GM18870 (cell line): ENCODE measurements at regions not wholly inside any gene's neighbourhood (a gene's known extent, or its start where the extent isn't known, plus 50 kb on each side); places are given as distances from the start of the nearest gene placed in this dataset.
"Not testable (repeated sequence)": the region's sequence is repeated elsewhere in the genome, so short reads cannot be mapped to it uniquely, and the experiment has no call there.

Source experiments
- ATAC-seq: cut with Tn5 transposase; IDR thresholded peaks from one replicate; pipeline ENCODE4 v1.9.1; 2021; ENCODE audit warnings: moderate library complexity; ENCODE audit not compliant: unreplicated experiment

DNA sequence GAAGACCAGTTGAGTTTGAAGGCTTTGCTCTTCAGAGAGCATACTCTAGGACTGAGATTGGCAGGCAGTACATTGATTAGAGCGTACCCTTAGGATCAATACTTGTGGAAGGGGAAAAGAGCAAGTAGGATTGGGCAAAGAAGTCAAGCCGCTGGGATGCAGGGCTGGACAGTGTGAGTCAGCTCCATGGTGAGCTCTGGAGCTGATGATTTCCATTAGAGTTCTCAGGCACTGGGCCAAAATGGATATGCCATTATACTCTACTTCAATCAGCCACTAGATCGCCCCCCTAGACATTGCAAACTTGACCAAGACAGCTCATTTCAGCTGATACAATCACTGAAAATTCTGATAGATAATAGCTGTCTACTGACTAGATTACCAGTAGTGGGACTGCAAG is 432.7 kb upstream of the ALCAM start:
- no peak for ATAC-seq

DNA sequence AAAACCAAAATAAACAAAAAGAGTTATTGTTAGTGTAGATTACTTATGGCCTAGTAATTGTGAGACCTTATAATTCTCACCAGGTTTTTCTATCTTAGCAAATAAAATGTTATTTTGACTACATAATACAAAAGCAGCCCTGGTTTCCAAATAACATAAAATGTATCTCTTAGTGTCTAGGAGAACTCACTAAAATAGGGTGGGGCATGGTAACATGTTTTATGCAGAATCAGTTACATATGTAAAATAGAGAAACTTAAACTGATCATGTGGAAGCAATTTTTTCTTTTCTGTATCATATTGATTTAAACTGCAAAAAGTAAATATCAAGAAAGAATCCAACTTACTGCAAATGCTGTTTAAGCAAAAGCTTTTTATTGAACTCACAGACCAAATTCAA is 431.1 kb upstream of the ALCAM start:
- ATAC-seq, result no peak

DNA sequence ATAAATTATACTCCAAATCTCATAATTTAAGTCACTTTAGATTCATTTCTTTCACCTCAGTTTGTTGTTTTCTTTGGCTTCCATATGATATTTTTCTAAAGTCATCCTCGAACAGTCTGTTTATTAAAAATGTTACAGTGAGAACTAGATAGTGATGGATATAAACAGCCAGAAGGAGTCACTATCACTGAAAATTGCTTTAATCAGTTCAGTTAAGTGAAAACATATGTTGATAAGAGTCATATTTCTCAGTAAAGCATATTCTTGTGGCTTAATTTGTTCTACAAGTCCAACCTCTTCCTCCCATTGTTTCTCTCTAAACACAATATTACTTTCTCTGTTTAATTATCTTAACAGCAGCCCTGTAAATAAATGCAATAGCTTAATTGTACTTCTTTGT is 427.5 kb upstream of the ALCAM start:
- no peak for ATAC-seq

DNA sequence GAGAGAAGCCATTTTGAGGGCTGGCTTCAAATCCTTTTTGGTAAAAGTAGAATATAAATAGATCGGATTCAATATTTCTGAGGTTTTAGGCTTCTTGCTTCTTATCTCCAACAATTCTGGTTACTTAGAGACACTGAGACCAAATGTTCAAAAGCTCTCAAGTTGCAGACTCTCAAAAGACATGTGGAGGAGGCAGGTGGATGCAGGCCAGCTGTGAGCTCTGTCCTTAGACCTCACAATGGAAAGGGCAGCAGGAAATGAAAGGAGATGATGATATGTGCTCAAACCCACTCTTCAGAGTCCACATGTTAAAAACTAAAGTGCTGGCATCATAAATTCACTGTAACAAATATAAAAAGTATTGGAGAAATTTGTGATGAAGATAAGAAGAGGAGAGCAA is 424.9 kb upstream of the ALCAM start:
- ATAC-seq, result no peak

DNA sequence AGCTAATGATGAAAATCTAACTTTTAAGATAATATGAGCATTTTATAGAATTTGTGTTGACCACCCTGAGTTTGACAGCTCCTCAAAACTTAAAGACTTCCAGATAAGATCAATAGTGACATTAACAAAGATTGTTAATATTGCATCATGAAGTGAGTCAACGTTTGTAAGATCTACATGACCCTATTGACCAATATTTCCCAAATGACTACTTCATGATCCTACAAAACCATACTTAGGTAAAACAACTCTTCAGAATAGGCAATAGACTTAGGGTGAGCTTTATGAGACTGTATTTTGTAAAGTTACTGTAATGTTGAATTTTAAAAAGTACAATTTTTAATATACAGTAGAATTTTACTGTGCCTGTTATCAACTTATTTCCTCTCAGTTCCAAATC is 422.7 kb upstream of the ALCAM start:
- ATAC-seq, result no peak

DNA sequence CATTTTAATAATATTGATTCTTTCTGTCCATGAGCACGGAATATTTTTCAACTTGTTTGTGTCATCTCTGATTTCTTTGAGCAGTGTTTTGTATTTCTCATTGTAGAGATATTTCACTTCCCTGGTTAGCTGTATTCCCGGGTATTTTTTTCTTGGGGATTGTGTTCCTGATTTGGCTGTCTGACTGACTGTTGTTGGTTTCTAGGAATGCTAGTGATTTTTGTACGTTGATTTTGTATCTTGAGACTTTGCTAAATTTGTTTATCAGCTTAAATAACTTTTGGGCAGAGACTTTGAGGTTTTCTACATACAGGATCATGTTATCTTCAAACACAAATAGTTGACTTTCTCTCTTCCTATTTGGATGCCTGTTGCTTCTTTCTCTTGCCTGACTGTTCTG is 418.8 kb upstream of the ALCAM start:
- ATAC-seq, result no peak

DNA sequence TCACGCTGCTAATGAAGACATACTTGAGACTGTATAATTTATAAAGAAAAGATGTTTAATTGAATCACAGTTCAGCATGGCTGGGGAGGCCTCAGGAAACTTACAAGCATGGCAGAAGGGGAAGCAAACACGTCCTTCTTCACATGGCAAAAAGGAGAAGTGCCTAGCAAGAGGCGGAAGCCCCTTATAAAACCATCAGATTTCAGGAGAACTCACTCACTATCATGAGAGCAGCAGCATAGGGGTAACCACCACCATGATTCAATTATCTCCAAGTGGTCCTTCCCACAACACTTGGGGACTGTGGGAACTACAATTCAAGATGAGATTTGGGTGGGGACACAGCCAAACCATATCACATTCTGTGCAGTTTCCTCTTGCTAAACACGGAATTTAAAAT is 416.9 kb upstream of the ALCAM start:
- ATAC-seq, result not testable (repeated sequence)

DNA sequence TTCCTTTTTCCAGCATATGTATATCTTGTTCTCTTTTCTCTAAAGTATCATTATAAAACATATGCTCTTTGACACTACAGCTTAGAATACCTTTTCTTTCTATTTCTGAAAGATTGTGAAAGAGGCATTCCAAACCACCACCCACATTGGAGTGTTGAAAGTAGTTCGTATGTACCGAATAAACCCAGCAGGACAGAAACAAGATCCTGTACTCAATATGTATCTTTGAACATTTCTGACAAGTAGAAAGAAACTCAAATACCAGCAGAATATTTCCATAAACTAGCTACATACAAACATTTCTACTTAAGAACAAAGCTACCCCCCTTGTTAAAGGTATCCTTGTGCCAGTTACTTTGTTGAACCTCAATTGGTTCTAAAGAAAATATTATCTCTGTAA is 415.3 kb upstream of the ALCAM start:
- no peak for ATAC-seq

DNA sequence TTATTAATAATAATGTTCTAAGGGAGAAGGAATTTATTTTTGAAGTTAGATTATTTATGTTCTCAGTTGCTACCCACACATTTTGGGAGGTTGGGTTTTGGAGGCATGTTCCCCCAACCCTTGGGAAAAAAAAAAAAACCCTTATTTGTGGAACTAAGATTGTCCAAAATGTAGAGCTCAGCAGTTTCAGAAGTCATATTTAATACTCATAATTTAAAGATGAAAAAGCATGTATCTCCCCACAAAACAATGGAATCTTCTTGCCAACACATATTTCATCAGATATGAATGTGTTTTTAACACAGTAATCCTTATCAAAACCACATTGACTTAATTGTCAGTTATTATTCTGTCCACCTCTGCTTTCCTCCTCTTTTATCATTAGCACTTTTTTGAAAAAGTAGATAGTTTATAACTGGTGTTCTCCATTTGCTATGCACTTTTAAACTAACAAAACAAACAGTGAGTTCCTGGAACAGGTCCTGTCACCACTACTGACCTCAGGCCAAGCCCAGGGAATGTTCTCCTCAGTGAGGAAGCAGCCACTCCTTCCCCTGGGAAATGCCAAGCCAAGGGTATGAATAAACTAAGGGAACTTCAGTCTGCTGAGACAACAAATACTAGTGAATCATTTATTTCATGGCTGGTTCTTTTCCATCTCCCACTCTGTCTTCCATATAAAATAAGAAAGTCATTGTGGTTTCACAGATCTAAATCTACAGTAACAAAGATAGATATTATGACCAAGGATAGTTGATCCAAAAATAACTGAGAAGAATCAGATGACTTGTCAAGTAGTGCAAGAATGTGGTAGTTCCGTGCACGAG is 414.4 kb upstream of the ALCAM start:
- no peak for ATAC-seq

DNA sequence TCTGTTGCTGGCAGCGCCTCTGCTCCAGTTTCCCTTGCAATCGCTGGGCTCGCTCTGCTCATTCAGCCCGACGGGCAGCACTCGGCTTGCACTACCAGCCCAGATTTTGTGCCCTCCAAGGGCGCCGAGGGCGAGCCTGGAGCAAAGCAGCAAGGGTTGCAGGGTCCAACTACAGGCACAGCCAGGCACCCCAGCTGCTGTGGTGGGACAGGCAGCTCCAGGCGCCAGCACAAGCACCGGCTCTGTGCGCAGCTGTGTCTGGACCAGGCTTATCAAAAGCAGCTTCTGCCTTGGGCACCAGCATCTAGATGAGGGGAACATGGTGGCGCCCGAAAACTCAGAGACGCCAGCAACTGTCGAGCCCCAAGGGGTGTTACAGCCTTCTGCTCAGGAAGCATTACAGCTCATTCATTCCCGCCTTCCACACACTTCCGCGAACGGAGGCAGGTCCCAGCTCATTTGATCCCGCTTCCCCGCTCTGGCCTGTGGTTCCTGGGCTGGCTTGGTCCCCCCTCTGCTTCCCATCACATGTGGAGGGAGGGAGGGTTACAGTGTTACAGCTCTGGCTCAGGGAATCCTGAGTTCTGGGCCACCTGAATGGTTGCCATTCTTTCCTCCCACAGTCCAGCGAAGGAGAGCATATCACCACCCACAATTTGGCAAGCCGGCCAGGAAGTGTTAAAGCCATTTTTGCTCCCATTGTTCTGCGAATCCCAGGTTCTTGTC is 409.9 kb upstream of the ALCAM start:
- ATAC-seq, result no peak

DNA sequence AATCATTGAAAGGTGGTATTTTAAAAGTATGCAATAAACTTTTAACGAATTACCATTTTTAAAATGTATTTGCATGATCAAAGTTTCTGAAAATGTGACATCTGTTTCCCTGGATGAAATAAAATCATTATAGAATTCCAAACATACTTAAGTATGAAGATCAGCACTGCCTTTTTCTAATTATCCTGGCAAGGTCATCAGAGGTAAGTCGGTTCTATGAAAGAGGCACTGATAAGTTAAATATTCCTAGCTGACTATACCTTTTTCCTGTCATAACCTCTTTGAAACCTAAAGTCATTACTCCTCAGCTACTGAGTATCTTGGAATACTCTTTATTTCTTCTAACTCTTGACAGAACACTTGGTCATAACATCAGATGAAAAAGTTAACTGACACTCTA is 406.1 kb upstream of the ALCAM start:
- ATAC-seq, result no peak

DNA sequence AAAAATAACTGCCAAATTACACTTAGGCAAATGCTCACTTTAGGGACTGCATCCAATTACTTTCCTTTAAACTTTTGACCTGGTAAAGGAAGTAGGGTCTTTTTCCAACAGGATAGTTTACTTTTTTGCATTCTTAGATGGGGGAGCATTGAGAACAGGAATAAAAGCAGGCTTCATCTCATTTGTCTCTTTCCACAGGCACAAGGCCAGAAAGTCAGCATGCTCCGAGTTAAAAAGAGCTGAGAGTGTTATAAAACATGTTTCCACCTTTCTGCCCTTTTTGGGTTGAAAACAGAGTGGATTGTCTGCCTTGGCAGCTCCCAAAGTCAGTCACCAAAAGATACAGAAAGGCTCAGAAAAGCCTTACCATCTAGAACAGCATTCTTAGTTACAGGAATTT is 404.9 kb upstream of the ALCAM start:
- no peak for ATAC-seq

DNA sequence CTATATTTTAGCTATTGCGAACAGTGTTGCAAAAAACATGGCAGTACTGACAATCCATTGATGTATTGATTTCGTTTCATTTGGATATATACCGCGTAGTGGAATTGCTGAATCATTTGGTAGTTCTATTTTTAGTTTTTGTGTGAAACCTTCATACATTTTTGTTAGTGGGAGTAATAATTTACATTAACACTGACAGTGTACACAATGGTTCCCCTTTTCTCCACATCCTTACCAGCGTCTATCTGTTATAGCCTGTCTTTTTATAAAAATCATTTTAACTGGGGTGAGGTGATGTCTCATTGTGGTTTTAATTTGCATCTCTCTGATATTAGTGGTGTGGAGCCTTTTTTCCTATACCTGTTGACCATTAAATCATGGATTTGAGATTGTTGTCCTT is 392.4 kb upstream of the ALCAM start:
- ATAC-seq, result no peak

DNA sequence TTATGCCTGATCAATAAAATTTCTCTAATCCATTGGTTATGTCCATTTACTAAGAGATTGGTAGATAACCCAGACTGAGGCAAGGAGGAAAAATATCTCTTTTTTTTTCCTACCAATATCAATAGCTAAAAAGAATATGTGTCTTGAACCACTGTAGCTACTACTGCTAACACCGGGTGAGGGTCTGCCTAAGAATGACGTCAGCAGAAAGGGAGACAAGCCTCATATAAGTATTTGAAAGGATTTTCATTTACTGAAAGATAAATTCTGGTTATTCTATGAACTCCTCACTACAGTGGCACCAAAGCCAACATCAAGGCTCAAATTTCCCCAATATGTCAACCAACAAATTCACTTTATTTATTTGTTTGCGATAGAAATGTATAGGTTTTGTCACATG is 389.0 kb upstream of the ALCAM start:
- ATAC-seq, result no peak

DNA sequence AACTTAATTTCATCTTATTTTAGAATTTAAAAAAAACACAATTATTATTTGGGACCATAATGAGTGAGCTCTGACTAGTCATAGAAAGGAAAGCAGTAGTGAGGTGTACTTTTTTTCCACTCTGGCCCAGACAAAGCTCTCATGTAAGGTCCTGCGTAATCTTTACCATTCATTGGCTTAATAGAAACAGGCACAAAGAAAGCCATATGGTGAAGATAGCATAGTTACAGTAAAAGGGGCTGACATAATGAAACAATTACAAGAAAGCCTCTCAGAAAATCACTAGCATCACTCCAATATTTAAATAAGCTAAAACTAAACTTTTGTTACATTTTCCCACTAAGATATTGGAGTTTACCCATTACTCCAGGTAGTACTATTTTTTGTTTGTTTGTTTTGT is 384.6 kb upstream of the ALCAM start:
- ATAC-seq, result no peak

DNA sequence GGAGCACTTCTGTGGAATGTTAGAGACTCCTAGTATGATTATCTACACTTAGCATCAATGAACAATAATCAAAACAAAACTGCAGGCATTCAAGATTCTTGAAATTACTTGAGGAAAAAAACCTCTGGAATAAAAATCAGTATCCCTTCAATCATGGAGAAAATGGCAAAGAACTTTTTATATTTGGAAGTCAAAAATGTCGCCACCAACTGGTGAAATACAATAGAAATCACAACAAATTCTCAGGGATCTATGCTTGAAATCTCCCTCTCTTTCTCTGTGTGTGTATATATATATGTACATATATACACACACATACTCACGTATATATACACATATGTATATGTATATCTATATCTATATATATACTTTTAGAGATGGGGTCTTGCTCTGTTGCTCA is 378.9 kb upstream of the ALCAM start:
- ATAC-seq, result no peak

DNA sequence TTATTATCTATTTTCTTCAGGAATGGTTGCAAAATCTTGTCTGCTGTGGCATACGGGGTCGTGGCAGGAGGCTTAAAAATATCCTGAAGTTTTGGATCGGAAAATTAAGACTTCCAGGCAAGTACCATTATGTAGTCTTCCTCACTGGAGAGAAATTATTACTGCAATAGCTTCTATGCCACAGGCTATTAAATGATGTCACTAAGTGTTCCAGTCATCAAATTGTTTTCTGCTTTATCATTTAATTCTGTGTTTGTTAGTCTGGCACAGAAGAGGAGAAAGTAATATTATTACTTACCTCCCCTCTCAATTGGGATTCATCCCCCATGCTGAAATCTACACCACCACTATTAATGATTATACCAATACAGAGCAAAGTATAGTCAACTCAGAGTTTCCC is 378.2 kb upstream of the ALCAM start:
- no peak for ATAC-seq

DNA sequence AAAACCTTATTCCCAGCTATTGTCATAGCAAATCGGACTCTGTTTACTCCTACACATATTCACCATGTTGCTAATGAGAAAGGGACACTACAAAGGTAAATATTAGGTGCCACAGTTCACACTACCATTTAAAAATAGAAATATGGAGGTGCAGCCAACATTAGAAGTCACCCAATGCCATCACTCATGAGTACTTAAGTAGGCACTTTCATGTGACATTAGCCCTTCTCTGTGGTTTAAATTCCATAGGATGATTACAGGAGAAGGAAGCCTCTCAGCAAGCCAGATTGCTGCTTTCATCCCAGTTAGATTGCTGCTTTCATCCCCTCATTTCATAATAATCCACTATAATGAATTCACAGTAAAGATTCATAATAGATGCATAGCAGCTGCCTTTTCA is 376.8 kb upstream of the ALCAM start:
- no peak for ATAC-seq

DNA sequence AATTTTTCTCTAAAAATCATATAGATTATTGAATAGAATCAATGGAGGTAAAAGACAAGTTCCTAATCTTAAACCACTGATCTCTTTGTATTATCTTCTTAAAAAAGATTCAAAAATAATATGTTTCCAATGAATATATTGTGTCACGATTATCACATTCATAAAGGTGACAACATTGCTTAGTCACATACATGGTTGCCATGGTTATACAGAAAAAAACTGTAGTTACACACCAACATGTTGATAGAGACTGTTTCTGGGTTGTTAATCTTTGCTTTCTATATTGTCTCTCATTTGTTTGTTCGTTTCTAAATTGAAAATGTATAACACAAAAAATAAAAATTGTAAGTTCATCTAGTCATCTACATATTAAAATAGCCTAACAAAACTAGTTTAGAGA is 376.0 kb upstream of the ALCAM start:
- ATAC-seq, result no peak

DNA sequence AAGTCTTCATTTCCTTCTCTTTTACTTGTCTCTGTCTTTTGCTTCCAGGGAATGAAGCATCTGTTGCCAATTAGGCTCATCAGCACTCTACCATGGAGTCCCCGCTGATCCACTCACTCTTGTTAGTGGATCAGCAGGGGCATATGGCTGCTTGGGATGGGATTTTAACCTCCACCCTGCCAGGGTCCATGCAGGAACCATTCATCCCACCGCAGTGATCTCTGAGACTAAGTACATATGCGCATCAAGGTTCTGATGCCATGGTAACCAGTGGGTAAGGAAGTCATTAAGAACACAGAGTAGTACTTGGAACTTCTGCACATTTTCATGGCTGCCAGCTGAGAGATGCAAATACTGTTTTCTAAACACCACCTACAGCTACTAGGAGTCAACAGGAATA is 374.0 kb upstream of the ALCAM start:
- no peak for ATAC-seq

DNA sequence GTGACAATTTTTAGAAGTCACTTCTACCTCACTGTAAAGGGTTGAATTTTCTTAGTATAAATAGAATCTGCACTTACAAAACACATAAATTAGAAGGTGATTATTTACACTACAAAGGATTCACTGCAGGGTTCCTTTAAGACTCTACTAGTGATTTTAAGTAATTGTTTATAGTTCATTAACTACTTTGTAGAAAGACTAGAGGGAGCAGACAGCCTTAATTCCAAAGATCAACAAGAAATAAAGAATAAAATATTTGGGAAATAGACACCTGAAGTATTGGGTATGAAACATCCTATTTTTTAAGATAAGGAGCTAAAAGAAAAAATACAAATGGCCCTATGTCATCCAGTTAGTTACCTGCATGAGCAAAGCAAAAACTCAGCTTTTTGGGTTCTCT is 360.5 kb upstream of the ALCAM start:
- ATAC-seq, result no peak

DNA sequence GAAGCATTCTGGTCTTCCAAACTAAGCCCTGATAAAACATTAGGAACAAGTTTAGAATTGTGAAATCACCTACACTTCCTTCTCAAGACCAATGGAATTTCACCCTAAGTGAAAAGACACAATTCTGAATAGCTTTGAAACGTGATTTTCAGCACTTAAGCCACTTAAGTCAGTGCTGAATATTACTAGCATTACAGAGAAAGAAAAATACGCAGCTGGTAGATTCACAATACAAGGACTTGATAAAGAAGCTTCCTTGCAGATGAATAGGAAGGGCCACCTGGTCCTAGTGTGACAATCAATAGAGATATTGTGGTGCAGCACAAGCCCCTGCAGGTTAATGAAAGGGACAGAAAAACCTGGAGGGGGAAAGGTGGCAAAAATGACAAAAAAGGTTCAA is 353.1 kb upstream of the ALCAM start:
- no peak for ATAC-seq

DNA sequence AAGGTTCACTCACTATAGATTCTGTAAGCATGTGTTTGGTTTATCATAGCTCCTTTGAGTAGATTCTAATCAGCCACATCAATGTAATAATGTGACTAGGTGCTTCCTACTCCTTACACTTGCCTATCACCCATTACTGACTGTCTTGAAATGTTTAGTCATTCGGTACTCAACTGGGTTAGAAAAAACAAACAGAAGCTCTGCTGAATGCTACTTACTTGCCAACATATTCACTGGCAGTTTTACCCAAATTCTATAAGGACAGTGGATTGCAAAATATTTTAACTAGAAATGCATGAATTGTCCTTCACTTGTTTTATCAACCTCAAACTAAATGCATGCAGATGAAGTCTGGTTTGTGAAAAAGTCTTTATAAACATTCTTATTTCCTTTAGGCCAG is 352.1 kb upstream of the ALCAM start:
- ATAC-seq, result no peak
